ENCODE measurements at regions not wholly inside any gene's neighbourhood (a gene's known extent, or its start where the extent isn't known, plus 50 kb on each side); places are given as distances from the start of the nearest gene placed in this dataset.

DNA sequence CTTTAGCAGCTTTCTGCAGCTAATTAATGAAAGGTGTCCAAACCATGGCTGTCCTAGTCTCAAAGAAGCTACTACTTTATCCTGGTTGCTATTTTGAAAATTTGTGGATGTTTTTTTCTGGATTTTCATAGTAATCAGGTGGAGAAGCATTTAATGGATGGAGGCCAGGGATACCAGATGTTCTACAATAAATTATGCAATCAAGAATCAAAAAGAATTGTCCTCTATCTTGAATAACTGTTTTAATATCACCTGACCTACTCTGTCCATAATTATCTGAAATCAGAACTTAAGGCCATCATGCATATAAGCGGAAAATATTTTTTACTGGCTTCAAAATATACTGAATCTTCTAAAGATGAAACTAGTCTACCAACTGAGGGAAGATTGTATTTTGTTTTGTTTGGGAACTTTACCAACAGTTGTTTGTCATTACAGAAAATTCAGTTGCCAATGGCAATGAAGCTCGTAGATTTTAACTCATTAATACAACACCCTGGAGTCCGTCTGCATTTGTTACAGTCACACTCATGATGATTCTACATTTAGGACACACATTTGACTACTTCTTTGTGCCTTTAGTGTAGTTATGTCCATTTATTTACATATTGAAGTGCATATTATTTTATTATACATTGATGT lies 762.3 kb upstream of the GRM7 start:
- WGBS, 2 donors: 82 to 86% methylated on average over 3 of the region's 3 CpGs

DNA sequence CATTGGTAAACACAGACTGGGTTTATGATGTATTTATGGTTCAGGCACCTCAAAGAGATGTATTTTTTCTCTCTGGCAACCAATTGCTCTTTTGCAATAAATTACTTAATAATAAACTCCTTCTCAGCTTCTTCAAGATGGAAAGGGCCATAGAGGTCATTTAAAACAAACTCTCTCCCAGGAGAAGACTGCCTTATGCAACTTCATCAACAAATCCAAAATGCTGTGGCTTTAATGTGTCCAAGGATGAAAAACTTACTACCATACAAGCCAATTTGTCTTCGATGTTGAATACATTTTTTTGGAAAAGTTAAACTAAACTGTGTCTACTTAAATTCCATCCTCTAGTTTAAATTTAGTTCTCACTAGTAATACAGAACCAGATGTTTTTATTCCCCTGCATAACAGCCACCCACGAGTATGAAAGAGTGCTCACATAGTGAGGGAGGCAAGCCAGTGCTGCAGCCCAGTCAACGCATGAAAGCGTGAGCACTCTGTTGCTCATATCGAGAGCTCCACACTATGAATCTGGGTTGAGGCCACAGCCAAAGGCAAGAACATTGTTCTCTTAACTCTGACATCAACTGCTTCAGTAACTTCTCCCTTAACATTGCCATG lies 761.3 kb upstream of the GRM7 start:
- 74 to 78% methylated on average over 5 of the region's 5 CpGs for WGBS, 2 donors
- intact Hi-C loops (cut with DNase I): no loop called here
- Histone ChIP-seq H3K27ac (no peak overlapping the region), H3K4me1 (no peaks in the 10 kb centered on the region), H3K27me3 (no peaks in the 10 kb centered on the region), H3K4me3 (replicated peaks in 1 of 3) (no peak overlapping the region), H3K36me3 (no peaks in the 10 kb centered on the region), H3K9me3 (no peaks in the 10 kb centered on the region)
- no peak for DNase-seq
- no peak for TF ChIP-seq POLR2A (IDR thresholded peaks at IDR 0.05)
- TF ChIP-seq, protein P1, sequence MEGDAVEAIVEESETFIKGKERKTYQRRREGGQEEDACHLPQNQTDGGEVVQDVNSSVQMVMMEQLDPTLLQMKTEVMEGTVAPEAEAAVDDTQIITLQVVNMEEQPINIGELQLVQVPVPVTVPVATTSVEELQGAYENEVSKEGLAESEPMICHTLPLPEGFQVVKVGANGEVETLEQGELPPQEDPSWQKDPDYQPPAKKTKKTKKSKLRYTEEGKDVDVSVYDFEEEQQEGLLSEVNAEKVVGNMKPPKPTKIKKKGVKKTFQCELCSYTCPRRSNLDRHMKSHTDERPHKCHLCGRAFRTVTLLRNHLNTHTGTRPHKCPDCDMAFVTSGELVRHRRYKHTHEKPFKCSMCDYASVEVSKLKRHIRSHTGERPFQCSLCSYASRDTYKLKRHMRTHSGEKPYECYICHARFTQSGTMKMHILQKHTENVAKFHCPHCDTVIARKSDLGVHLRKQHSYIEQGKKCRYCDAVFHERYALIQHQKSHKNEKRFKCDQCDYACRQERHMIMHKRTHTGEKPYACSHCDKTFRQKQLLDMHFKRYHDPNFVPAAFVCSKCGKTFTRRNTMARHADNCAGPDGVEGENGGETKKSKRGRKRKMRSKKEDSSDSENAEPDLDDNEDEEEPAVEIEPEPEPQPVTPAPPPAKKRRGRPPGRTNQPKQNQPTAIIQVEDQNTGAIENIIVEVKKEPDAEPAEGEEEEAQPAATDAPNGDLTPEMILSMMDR (IDR thresholded peaks at IDR 0.05): no peak

More for the DNA sequence above, 762.3 kb upstream of the GRM7 start:
- Histone ChIP-seq H3K9me3 (no peaks in the 10 kb centered on the region), H3K27ac (no peak overlapping the region), H3K4me3 (replicated peaks in 1 of 3) (no peak overlapping the region), H3K36me3 (no peaks in the 10 kb centered on the region), H3K27me3 (no peaks in the 10 kb centered on the region), H3K4me1 (no peaks in the 10 kb centered on the region)
- intact Hi-C loops (cut with DNase I): no loop called here
- DNase-seq: no peak
- TF ChIP-seq, protein P1 (IDR thresholded peaks at IDR 0.05): no peak
- TF ChIP-seq POLR2A (IDR thresholded peaks at IDR 0.05): no peak

DNA sequence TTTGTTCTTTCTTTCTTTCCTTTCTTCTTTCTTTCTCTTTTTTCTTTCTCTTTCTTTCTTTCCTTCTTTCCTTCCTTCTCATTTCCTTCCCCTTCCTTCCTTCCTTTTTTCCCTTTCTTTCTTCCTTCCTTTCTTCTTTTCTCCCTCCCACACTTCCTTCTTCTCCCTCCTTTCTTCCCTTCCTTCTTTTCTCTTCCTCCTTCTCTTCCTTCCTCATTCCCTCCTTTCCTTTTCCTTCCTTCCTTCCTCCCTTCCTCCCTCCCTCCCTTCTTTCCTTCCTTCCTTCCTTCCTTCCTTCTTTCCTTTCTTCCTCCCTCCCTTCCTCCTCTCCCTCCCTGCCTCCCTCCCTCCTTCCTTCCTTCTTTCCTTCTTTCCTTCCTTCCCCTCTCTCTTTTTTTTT lies 755.7 kb upstream of the GRM7 start:
- Histone ChIP-seq H3K9me3 (no peaks in the 10 kb centered on the region), H3K27ac (no peak overlapping the region), H3K36me3 (no peaks in the 10 kb centered on the region), H3K27me3 (no peaks in the 10 kb centered on the region), H3K4me3 (replicated peaks in 1 of 3) (no peak overlapping the region), H3K4me1 (no peaks in the 10 kb centered on the region)
- no peak for DNase-seq
- intact Hi-C loops (cut with DNase I): no loop called here
- TF ChIP-seq, protein P1 (IDR thresholded peaks at IDR 0.05): no peak
- TF ChIP-seq POLR2A (IDR thresholded peaks at IDR 0.05): no peak

DNA sequence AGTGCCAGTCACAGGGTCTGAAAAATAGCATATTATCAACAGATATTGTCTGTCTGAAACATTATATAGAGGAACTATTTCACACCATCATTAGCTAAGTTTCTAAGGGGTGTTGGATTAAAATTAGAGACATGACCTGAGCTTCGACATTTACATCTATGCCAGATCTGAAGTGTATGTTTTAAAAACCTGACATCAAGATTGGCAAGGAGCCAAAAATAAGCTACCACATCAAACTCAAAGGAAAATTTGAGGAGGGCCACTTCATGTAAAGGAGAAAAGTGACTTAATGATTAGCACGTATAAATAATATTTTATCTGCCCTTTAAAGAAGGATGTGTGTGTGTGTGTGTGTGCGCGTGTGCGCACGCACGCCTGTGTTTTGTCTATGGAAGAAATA lies 752.0 kb upstream of the GRM7 start:
- H3K4me3 ChIP-seq (replicated peaks in 1 of 3): no peak overlapping the region
- intact Hi-C loops (cut with DNase I): no loop called here
- TF ChIP-seq POLR2A (IDR thresholded peaks at IDR 0.05): no peak
- TF ChIP-seq, protein P1 (IDR thresholded peaks at IDR 0.05): no peak
- no peaks in the 10 kb centered on the region for H3K36me3 ChIP-seq
- WGBS, 2 donors: 61 to 69% methylated on average over 7 of the region's 7 CpGs
- no peaks in the 10 kb centered on the region for H3K4me1 ChIP-seq
- H3K27me3 ChIP-seq: no peaks in the 10 kb centered on the region
- H3K27ac ChIP-seq: no peak overlapping the region
- no peak for DNase-seq
- no peaks in the 10 kb centered on the region for H3K9me3 ChIP-seq

DNA sequence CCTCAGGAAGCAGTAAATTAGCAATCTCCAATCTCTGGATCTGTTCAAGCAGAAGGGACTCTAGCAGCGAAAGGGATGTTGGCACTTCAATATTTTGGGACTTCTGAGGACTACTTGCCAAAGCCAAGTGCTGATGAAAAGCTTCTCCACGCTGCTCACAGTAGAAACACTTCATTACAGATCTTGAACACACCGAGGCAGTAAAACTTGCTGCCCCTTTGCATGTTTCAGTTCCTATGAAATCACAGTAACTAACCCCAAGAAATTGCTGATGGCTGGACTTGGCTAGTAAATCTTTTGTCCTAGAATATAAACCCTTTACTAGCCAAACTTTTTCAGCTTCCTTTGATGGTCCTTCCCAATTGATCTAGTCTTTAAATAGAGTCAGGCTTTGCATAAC lies 750.5 kb upstream of the GRM7 start:
- WGBS, 2 donors: 35 to 56% methylated on average over 3 of the region's 3 CpGs
- H3K9me3 ChIP-seq: no peaks in the 10 kb centered on the region
- H3K27me3 ChIP-seq: no peaks in the 10 kb centered on the region
- no peak overlapping the region for H3K4me3 ChIP-seq (replicated peaks in 1 of 3)
- TF ChIP-seq, protein P1 (IDR thresholded peaks at IDR 0.05): no peak
- TF ChIP-seq POLR2A (IDR thresholded peaks at IDR 0.05): no peak
- no peaks in the 10 kb centered on the region for H3K36me3 ChIP-seq
- no peaks in the 10 kb centered on the region for H3K4me1 ChIP-seq
- no peak for DNase-seq
- intact Hi-C loops (cut with DNase I): no loop called here
- H3K27ac ChIP-seq: no peak overlapping the region
